ENCODE measurements at regions not wholly inside any gene's neighbourhood (a gene's known extent, or its start where the extent isn't known, plus 50 kb on each side); places are given as distances from the start of the nearest gene placed in this dataset.

- no peak for DNase-seq (ENCODE audit: low spot score)
- Histone ChIP-seq H3K9me3 (ENCODE audit: control insufficient read depth in 4 of 4, low read length in 3 of 4) (no peaks in the 10 kb centered on the region), H3K27ac (ENCODE audit: low read depth in 1 of 2, low read length in 2 of 2) (no peak overlapping the region), H3K36me3 (ENCODE audit: control insufficient read depth in 4 of 4, insufficient read depth in 3 of 4, low read depth in 1 of 4, low read length in 3 of 4) (no peaks in the 10 kb centered on the region), H3K9ac (ENCODE audit: low read depth in 1 of 2, low read length in 2 of 2) (no peak overlapping the region), H3K4me1 (ENCODE audit: control insufficient read depth in 4 of 4, insufficient read depth in 4 of 4, low read length in 3 of 4) (no peaks in the 10 kb centered on the region), H3K4me3 (ENCODE audit: low read depth in 1 of 3, low read length in 3 of 3) (no peak overlapping the region), H3K27me3 (ENCODE audit: control insufficient read depth in 4 of 4, insufficient read depth in 4 of 4, low read length in 3 of 4) (no peaks in the 10 kb centered on the region)
- 91% methylated on average over 3 of the region's 3 CpGs for WGBS
- TF ChIP-seq YY1 (IDR thresholded peaks at IDR 0.05): no peak
- TF ChIP-seq GABPA (IDR thresholded peaks at IDR 0.05 in 1 of 2, conservative IDR thresholded peaks at IDR 0.05 in 1 of 2): no peak
- TF ChIP-seq HNF4A (conservative IDR thresholded peaks at IDR 0.05): no peak
- no peak for TF ChIP-seq CTCF (IDR thresholded peaks at IDR 0.05; ENCODE audit: low read depth, low read length, missing input control)
- no peak for TF ChIP-seq HNF4G (IDR thresholded peaks at IDR 0.05)
- no peak for TF ChIP-seq ZBTB33 (IDR thresholded peaks at IDR 0.05)
- no peak for TF ChIP-seq SP1 (IDR thresholded peaks at IDR 0.05)
- TF ChIP-seq RXRA (IDR thresholded peaks at IDR 0.05): no peak
- TF ChIP-seq FOXA2 (IDR thresholded peaks at IDR 0.05): no peak
- TF ChIP-seq NR2F2 (IDR thresholded peaks at IDR 0.05): no peak
- no peak for TF ChIP-seq TAF1 (conservative IDR thresholded peaks at IDR 0.05)
- TF ChIP-seq EGR1 (IDR thresholded peaks at IDR 0.05; ENCODE audit: low read depth in 2 of 2): no peak
- TF ChIP-seq ATF3 (IDR thresholded peaks at IDR 0.05): no peak
- no peak for TF ChIP-seq REST (IDR thresholded peaks at IDR 0.05)
- TF ChIP-seq FOXA1 (IDR thresholded peaks at IDR 0.05): no peak
- TF ChIP-seq RAD21 (IDR thresholded peaks at IDR 0.05): no peak
- TF ChIP-seq JUND (IDR thresholded peaks at IDR 0.05): no peak
- TF ChIP-seq MAX (IDR thresholded peaks at IDR 0.05): no peak
These were observed 531.2 kb upstream of the ZNF608 start for GRCh38 chr5:125277494-125278154.

Measured in liver (tissue), 8 donors.